Heart left ventricle (tissue), 13 donors: ENCODE measurements at regions not wholly inside any gene's neighbourhood (a gene's known extent, or its start where the extent isn't known, plus 50 kb on each side); places are given as distances from the start of the nearest gene placed in this dataset.

ENCODE experiments used
- POLR2A ChIP-seq, 2 donors: fragments of 450-650 bp; IDR thresholded peaks; one replicate each; pipeline ENCODE4 v1.6.1; 2017; ENCODE audit warnings: antibody characterized with exemption in 2 of 2, mild to moderate bottlenecking in 2 of 2, moderate library complexity in 2 of 2
- TF ChIP-seq, protein P1 (sequence below), 12 donors: fragments of 200-600 bp; sonication (generic) in 4 of 12; IDR thresholded peaks; one replicate each; pipeline versions ENCODE4 v1.5.0 to v1.8.0; 2018 to 2022; ENCODE audit warnings: antibody characterized with exemption in 12 of 12, mild to moderate bottlenecking in 5 of 12
- donor health status: ischemic (EF 13 %, LVEDD 7.1; RV severe dilation, severe dysfunction).
- donor health status: DM: no; HTN: yes; CAD: no.
- donor health status: DM: no; HTN: no; CAD: no.
- donor health status: ischemic (EF 25% LVEDD 6.9; RV normal size, moderate dysfunction).
- donor health status: ischemic (EF 25% LVEDD 5.7; RV mildly dilated, moderate dysfunction).
- donor health status: ischemic (EF 35%, LVEDD 5.7; RV mildly dilated, moderate dysfunction).
- donor health status: nonischemic (EF 11% LVEDD 7.7; RV severe dilation, severe dysfunction).
- donor health status: DM: yes; HTN: yes; CAD: no.
- donor health status: PGD.
- donor health status: ischemic (EF 29% LVEDD 5.4; RV normal size, mild dysfunction).
- donor health status: nonischemic (EF 23%, LVEDD 6.1; RV moderate dilation, normal function).

DNA sequence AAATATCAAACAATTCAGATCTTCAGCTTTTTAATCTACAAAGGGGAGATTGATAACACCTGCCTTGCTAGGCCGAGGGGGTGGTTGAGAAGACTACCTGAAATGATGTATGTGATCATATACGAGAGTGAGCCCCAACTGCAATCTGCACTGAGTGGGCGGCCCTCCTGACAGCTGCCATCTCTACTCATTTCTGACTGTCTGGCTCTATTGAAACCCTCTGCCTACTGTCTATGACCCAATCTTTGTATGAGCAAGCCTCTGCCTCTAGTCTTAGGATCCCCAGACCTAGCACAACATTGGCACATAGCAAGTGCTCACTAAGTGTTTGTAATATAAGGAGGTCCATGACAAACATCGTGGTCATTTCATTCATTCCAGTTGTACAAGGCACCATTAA lies 144.4 kb upstream of the NR2F2 start:
- no peak for TF ChIP-seq POLR2A (IDR thresholded peaks at IDR 0.05)
- TF ChIP-seq, protein P1, sequence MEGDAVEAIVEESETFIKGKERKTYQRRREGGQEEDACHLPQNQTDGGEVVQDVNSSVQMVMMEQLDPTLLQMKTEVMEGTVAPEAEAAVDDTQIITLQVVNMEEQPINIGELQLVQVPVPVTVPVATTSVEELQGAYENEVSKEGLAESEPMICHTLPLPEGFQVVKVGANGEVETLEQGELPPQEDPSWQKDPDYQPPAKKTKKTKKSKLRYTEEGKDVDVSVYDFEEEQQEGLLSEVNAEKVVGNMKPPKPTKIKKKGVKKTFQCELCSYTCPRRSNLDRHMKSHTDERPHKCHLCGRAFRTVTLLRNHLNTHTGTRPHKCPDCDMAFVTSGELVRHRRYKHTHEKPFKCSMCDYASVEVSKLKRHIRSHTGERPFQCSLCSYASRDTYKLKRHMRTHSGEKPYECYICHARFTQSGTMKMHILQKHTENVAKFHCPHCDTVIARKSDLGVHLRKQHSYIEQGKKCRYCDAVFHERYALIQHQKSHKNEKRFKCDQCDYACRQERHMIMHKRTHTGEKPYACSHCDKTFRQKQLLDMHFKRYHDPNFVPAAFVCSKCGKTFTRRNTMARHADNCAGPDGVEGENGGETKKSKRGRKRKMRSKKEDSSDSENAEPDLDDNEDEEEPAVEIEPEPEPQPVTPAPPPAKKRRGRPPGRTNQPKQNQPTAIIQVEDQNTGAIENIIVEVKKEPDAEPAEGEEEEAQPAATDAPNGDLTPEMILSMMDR (IDR thresholded peaks at IDR 0.05): no peak
